ENCODE measurements at regions not wholly inside any gene's neighbourhood (a gene's known extent, or its start where the extent isn't known, plus 50 kb on each side); places are given as distances from the start of the nearest gene placed in this dataset.

- no peaks in the 10 kb centered on the region for H3K27me3 ChIP-seq (ENCODE audit: control insufficient read depth, insufficient read depth, low read length, poor library complexity, severe bottlenecking)
- no peaks in the 10 kb centered on the region for H3K9me3 ChIP-seq (ENCODE audit: control insufficient read depth, low read length)
- no peak overlapping the region for H3K4me3 ChIP-seq (ENCODE audit: insufficient read depth, low read depth, low read length)
- no peaks in the 10 kb centered on the region for H3K4me1 ChIP-seq (ENCODE audit: control insufficient read depth, insufficient read depth, low read length)
- H3K36me3 ChIP-seq (ENCODE audit: control insufficient read depth, insufficient read depth, low read length), result no peaks in the 10 kb centered on the region
- WGBS, 2 experiments, result 92 to 93% methylated on average over 12 of the region's 12 CpGs
- H3K27ac ChIP-seq (ENCODE audit: insufficient read depth, low read depth, low read length, poor library complexity, severe bottlenecking), result no peak overlapping the region
Measured at GRCh38 chr15:85889956-85890619, 95.4 kb upstream of the KLHL25 start.

- Histone ChIP-seq H3K4me3 (ENCODE audit: insufficient read depth, low read depth, low read length) (no peak overlapping the region), H3K9me3 (ENCODE audit: control insufficient read depth, low read length) (no peaks in the 10 kb centered on the region), H3K4me1 (ENCODE audit: control insufficient read depth, insufficient read depth, low read length) (no peaks in the 10 kb centered on the region), H3K36me3 (ENCODE audit: control insufficient read depth, insufficient read depth, low read length) (no peaks in the 10 kb centered on the region), H3K27ac (ENCODE audit: insufficient read depth, low read depth, low read length, poor library complexity, severe bottlenecking) (no peak overlapping the region), H3K27me3 (ENCODE audit: control insufficient read depth, insufficient read depth, low read length, poor library complexity, severe bottlenecking) (no peaks in the 10 kb centered on the region)
- WGBS, 2 experiments, result 82 to 88% methylated on average over 2 of the region's 2 CpGs
Measured at GRCh38 chr15:85890620-85890980, 95.9 kb upstream of the KLHL25 start.

- H3K27me3 ChIP-seq (ENCODE audit: control insufficient read depth, insufficient read depth, low read length, poor library complexity, severe bottlenecking), result peaks cover under 1% of the 10 kb centered on the region
- H3K9me3 ChIP-seq (ENCODE audit: control insufficient read depth, low read length), result no peaks in the 10 kb centered on the region
- WGBS, 2 experiments, result 93 to 96% methylated on average over 1 of the region's 1 CpG
- H3K4me1 ChIP-seq (ENCODE audit: control insufficient read depth, insufficient read depth, low read length), result no peaks in the 10 kb centered on the region
- H3K4me3 ChIP-seq (ENCODE audit: insufficient read depth, low read depth, low read length), result no peak overlapping the region
- no peaks in the 10 kb centered on the region for H3K36me3 ChIP-seq (ENCODE audit: control insufficient read depth, insufficient read depth, low read length)
- no peak overlapping the region for H3K27ac ChIP-seq (ENCODE audit: insufficient read depth, low read depth, low read length, poor library complexity, severe bottlenecking)
Measured at GRCh38 chr15:85891470-85891869, 96.7 kb upstream of the KLHL25 start.

- H3K36me3 ChIP-seq (ENCODE audit: control insufficient read depth, insufficient read depth, low read length), result no peaks in the 10 kb centered on the region
- no peaks in the 10 kb centered on the region for H3K9me3 ChIP-seq (ENCODE audit: control insufficient read depth, low read length)
- H3K27ac ChIP-seq (ENCODE audit: insufficient read depth, low read depth, low read length, poor library complexity, severe bottlenecking), result no peak overlapping the region
- WGBS, 2 experiments, result 94 to 96% methylated on average over 3 of the region's 3 CpGs
- H3K27me3 ChIP-seq (ENCODE audit: control insufficient read depth, insufficient read depth, low read length, poor library complexity, severe bottlenecking), result peaks cover 4% of the 10 kb centered on the region
- H3K4me1 ChIP-seq (ENCODE audit: control insufficient read depth, insufficient read depth, low read length), result no peaks in the 10 kb centered on the region
- no peak overlapping the region for H3K4me3 ChIP-seq (ENCODE audit: insufficient read depth, low read depth, low read length)
Measured at GRCh38 chr15:85892232-85892631, 97.5 kb upstream of the KLHL25 start.

- Histone ChIP-seq H3K36me3 (ENCODE audit: control insufficient read depth, insufficient read depth, low read length) (no peaks in the 10 kb centered on the region), H3K4me1 (ENCODE audit: control insufficient read depth, insufficient read depth, low read length) (peaks cover 20% of the 10 kb centered on the region), H3K27me3 (ENCODE audit: control insufficient read depth, insufficient read depth, low read length, poor library complexity, severe bottlenecking) (peaks cover 4% of the 10 kb centered on the region), H3K27ac (ENCODE audit: insufficient read depth, low read depth, low read length, poor library complexity, severe bottlenecking) (no peak overlapping the region), H3K4me3 (ENCODE audit: insufficient read depth, low read depth, low read length) (no peak overlapping the region), H3K9me3 (ENCODE audit: control insufficient read depth, low read length) (no peaks in the 10 kb centered on the region)
- 63 to 66% methylated on average over 4 of the region's 4 CpGs for WGBS, 2 experiments
Measured at GRCh38 chr15:85897207-85897894, 102.6 kb upstream of the KLHL25 start.

- 14% methylated on average over 16 of the region's 16 CpGs for WGBS, 2 experiments
- peaks cover 20% of the 10 kb centered on the region for H3K4me1 ChIP-seq (ENCODE audit: control insufficient read depth, insufficient read depth, low read length)
- no peak overlapping the region for H3K27ac ChIP-seq (ENCODE audit: insufficient read depth, low read depth, low read length, poor library complexity, severe bottlenecking)
Measured at GRCh38 chr15:85897895-85898717, 103.4 kb upstream of the KLHL25 start.

GRCh38 chr15:85899927-85900326 is 105.2 kb upstream of the KLHL25 start:
- H3K9me3 ChIP-seq (ENCODE audit: control insufficient read depth, low read length), result no peaks in the 10 kb centered on the region
- H3K27me3 ChIP-seq (ENCODE audit: control insufficient read depth, insufficient read depth, low read length, poor library complexity, severe bottlenecking), result peaks cover 4% of the 10 kb centered on the region
- H3K4me3 ChIP-seq (ENCODE audit: insufficient read depth, low read depth, low read length), result no peak overlapping the region
- H3K4me1 ChIP-seq (ENCODE audit: control insufficient read depth, insufficient read depth, low read length), result peaks cover 20% of the 10 kb centered on the region
- 40 to 45% methylated on average over 9 of the region's 9 CpGs for WGBS, 2 experiments
- no peak overlapping the region for H3K27ac ChIP-seq (ENCODE audit: insufficient read depth, low read depth, low read length, poor library complexity, severe bottlenecking)
- no peaks in the 10 kb centered on the region for H3K36me3 ChIP-seq (ENCODE audit: control insufficient read depth, insufficient read depth, low read length)

More at GRCh38 chr15:85897895-85898717, 103.4 kb upstream of the KLHL25 start:
- H3K36me3 ChIP-seq (ENCODE audit: control insufficient read depth, insufficient read depth, low read length), result no peaks in the 10 kb centered on the region
- no peak overlapping the region for H3K4me3 ChIP-seq (ENCODE audit: insufficient read depth, low read depth, low read length)
- H3K9me3 ChIP-seq (ENCODE audit: control insufficient read depth, low read length), result no peaks in the 10 kb centered on the region
- H3K27me3 ChIP-seq (ENCODE audit: control insufficient read depth, insufficient read depth, low read length, poor library complexity, severe bottlenecking), result peaks cover 4% of the 10 kb centered on the region

GRCh38 chr15:85905751-85906450 is 111.2 kb upstream of the KLHL25 start:
- Histone ChIP-seq H3K4me3 (ENCODE audit: insufficient read depth, low read depth, low read length) (no peak overlapping the region), H3K36me3 (ENCODE audit: control insufficient read depth, insufficient read depth, low read length) (no peaks in the 10 kb centered on the region), H3K27me3 (ENCODE audit: control insufficient read depth, insufficient read depth, low read length, poor library complexity, severe bottlenecking) (no peaks in the 10 kb centered on the region), H3K27ac (ENCODE audit: insufficient read depth, low read depth, low read length, poor library complexity, severe bottlenecking) (no peak overlapping the region), H3K4me1 (ENCODE audit: control insufficient read depth, insufficient read depth, low read length) (peaks cover 6% of the 10 kb centered on the region), H3K9me3 (ENCODE audit: control insufficient read depth, low read length) (no peaks in the 10 kb centered on the region)
- WGBS, 2 experiments, result 71 to 76% methylated on average over 12 of the region's 12 CpGs

GRCh38 chr15:85906640-85907039 is 111.9 kb upstream of the KLHL25 start:
- WGBS, 2 experiments, result 90 to 96% methylated on average over 2 of the region's 2 CpGs
- H3K4me3 ChIP-seq (ENCODE audit: insufficient read depth, low read depth, low read length), result no peak overlapping the region

GRCh38 chr15:85910834-85911233 is 116.1 kb upstream of the KLHL25 start:
- WGBS, 2 experiments, result 75% methylated on average over 5 of the region's 5 CpGs
- Histone ChIP-seq H3K4me1 (ENCODE audit: control insufficient read depth, insufficient read depth, low read length) (peaks cover 5% of the 10 kb centered on the region), H3K27me3 (ENCODE audit: control insufficient read depth, insufficient read depth, low read length, poor library complexity, severe bottlenecking) (no peaks in the 10 kb centered on the region), H3K9me3 (ENCODE audit: control insufficient read depth, low read length) (no peaks in the 10 kb centered on the region), H3K27ac (ENCODE audit: insufficient read depth, low read depth, low read length, poor library complexity, severe bottlenecking) (no peak overlapping the region), H3K36me3 (ENCODE audit: control insufficient read depth, insufficient read depth, low read length) (no peaks in the 10 kb centered on the region), H3K4me3 (ENCODE audit: insufficient read depth, low read depth, low read length) (no peak overlapping the region)

More at GRCh38 chr15:85906640-85907039, 111.9 kb upstream of the KLHL25 start:
- H3K9me3 ChIP-seq (ENCODE audit: control insufficient read depth, low read length), result no peaks in the 10 kb centered on the region
- no peaks in the 10 kb centered on the region for H3K27me3 ChIP-seq (ENCODE audit: control insufficient read depth, insufficient read depth, low read length, poor library complexity, severe bottlenecking)
- H3K27ac ChIP-seq (ENCODE audit: insufficient read depth, low read depth, low read length, poor library complexity, severe bottlenecking), result no peak overlapping the region
- peaks cover 6% of the 10 kb centered on the region for H3K4me1 ChIP-seq (ENCODE audit: control insufficient read depth, insufficient read depth, low read length)
- H3K36me3 ChIP-seq (ENCODE audit: control insufficient read depth, insufficient read depth, low read length), result no peaks in the 10 kb centered on the region
